HG03108 (cell line): ENCODE measurements at regions not wholly inside any gene's neighbourhood (a gene's known extent, or its start where the extent isn't known, plus 50 kb on each side); places are given as distances from the start of the nearest gene placed in this dataset.

Experiments
- ATAC-seq: cut with Tn5 transposase; IDR thresholded peaks from one replicate; pipeline ENCODE4 v1.9.1; 2021; ENCODE audit warnings: moderate library complexity; ENCODE audit not compliant: unreplicated experiment

GRCh38 chr7:46695051-46695708 lies 774.1 kb upstream of the IGFBP3 start:
- ATAC-seq = no peak

GRCh38 chr7:46694058-46694457 lies 773.0 kb upstream of the IGFBP3 start:
- no peak for ATAC-seq

GRCh38 chr7:46687203-46687602 lies 766.1 kb upstream of the IGFBP3 start:
- no peak for ATAC-seq

GRCh38 chr7:46685051-46685450 lies 764.0 kb upstream of the IGFBP3 start:
- no peak for ATAC-seq

GRCh38 chr7:46682836-46683624 lies 762.0 kb upstream of the IGFBP3 start:
- ATAC-seq = no peak

GRCh38 chr7:46681865-46682503 lies 760.9 kb upstream of the IGFBP3 start:
- ATAC-seq = no peak

GRCh38 chr7:46680147-46680546 lies 759.1 kb upstream of the IGFBP3 start:
- no peak for ATAC-seq

GRCh38 chr7:46679671-46680070 lies 758.6 kb upstream of the IGFBP3 start:
- ATAC-seq = no peak

GRCh38 chr7:46678421-46678820 lies 757.3 kb upstream of the IGFBP3 start:
- no peak for ATAC-seq

- ATAC-seq = no peak
These were observed 754.4 kb upstream of the IGFBP3 start for GRCh38 chr7:46675456-46675855.

GRCh38 chr7:46672861-46673260 lies 751.8 kb upstream of the IGFBP3 start:
- ATAC-seq = no peak

GRCh38 chr7:46671108-46671769 lies 750.2 kb upstream of the IGFBP3 start:
- no peak for ATAC-seq

- no peak for ATAC-seq
These were observed 748.0 kb upstream of the IGFBP3 start for GRCh38 chr7:46669028-46669427.

GRCh38 chr7:46664453-46664852 lies 743.4 kb upstream of the IGFBP3 start:
- no peak for ATAC-seq

GRCh38 chr7:46663025-46663424 lies 742.0 kb upstream of the IGFBP3 start:
- ATAC-seq = no peak

GRCh38 chr7:46661431-46661830 lies 740.4 kb upstream of the IGFBP3 start:
- no peak for ATAC-seq

- no peak for ATAC-seq
These were observed 739.4 kb upstream of the IGFBP3 start for GRCh38 chr7:46660402-46660980.

- ATAC-seq = no peak
These were observed 737.2 kb upstream of the IGFBP3 start for GRCh38 chr7:46658281-46658680.

GRCh38 chr7:46654546-46655443 lies 733.7 kb upstream of the IGFBP3 start:
- ATAC-seq = no peak

GRCh38 chr7:46653848-46654247 lies 732.8 kb upstream of the IGFBP3 start:
- ATAC-seq = no peak
